ENCODE measurements at regions not wholly inside any gene's neighbourhood (a gene's known extent, or its start where the extent isn't known, plus 50 kb on each side); places are given as distances from the start of the nearest gene placed in this dataset.

DNA sequence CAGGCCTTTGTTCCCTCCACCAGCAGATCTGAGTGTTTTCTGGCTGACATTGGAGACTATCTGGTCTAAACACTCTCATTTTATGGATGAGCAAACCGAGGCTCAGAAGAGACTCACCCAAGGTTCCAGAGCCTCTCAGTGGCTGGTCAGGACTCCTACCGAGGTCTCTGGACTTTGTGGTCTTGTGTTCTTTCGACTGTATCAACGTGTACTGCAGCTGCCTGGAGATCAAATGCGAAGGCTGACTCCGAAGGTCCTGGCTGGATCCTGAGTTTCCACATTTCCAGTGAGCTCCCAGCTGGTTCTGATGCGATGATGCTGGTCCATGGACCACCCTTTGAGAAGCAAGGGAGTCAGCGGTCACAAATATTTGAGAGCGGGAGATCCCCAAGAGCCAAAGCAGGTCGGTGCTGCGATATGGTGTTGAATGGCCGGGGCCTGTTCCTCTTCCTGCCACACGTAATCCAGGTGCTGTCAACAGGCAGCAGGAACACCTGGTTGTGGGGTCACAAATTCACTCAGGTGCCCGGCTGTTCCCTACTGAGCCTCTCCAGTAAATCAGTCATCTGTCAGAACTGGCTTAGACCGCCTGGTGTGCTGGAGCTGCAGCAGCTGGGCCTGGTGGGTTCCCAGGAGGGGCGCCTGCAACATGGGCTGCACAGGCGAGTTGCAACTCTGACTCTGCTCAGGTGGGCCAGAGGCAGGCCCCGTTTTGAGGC, 94.8 kb upstream of the USP24 start:
- TF ChIP-seq, protein P1, sequence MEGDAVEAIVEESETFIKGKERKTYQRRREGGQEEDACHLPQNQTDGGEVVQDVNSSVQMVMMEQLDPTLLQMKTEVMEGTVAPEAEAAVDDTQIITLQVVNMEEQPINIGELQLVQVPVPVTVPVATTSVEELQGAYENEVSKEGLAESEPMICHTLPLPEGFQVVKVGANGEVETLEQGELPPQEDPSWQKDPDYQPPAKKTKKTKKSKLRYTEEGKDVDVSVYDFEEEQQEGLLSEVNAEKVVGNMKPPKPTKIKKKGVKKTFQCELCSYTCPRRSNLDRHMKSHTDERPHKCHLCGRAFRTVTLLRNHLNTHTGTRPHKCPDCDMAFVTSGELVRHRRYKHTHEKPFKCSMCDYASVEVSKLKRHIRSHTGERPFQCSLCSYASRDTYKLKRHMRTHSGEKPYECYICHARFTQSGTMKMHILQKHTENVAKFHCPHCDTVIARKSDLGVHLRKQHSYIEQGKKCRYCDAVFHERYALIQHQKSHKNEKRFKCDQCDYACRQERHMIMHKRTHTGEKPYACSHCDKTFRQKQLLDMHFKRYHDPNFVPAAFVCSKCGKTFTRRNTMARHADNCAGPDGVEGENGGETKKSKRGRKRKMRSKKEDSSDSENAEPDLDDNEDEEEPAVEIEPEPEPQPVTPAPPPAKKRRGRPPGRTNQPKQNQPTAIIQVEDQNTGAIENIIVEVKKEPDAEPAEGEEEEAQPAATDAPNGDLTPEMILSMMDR (IDR thresholded peaks at IDR 0.05), result no peak
- TF ChIP-seq POLR2A (IDR thresholded peaks at IDR 0.05) (no peak), EP300 (IDR thresholded peaks at IDR 0.05) (no peak)

All from ovary (tissue), 3 donors.